HG03196 (cell line): ENCODE measurements at regions not wholly inside any gene's neighbourhood (a gene's known extent, or its start where the extent isn't known, plus 50 kb on each side); places are given as distances from the start of the nearest gene placed in this dataset.
"Not testable (repeated sequence)": the region's sequence is repeated elsewhere in the genome, so short reads cannot be mapped to it uniquely, and the experiment has no call there.

Experiments used
- ATAC-seq: cut with Tn5 transposase; IDR thresholded peaks from one replicate; pipeline ENCODE4 v1.9.1; 2021; ENCODE audit not compliant: unreplicated experiment

DNA sequence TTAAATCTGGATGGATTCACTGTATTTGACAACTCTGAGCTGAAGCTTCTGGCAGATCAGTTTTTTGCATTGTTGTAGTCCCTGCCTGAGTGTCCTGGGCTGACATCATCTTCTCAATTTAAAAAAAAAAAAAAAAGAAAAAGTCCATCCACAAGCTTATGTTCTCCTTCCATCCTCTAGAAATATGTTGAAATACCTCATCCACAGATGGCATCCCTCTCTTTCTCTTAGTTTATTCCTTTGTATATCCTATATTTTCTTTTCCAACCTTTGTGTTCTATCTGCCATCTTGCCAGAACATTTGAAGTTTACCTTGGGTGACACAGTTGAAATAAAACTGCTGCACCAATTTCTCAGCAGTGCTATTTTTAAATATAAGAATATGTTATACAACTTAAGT is 184.4 kb upstream of the PKN2 start:
- ATAC-seq, result no peak

DNA sequence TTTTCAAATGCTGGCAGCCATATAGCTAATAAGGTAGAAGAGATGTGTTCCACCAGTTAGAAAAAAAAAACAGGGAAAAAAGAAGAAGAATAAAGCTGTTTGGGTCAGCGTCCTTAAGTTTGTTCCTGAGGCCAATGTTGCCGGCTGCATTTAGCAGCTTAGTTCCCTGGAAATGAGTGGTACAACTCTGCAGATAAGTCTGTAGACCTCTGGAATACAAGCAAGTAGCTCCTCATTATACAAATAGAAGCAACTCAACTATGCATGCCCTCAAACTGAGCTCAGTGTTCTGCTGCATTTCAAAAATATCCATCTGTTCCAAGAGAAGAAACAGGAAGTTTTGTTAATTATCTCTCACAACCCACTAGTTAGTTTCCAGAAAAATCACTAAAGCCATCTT is 181.2 kb upstream of the PKN2 start:
- no peak for ATAC-seq

DNA sequence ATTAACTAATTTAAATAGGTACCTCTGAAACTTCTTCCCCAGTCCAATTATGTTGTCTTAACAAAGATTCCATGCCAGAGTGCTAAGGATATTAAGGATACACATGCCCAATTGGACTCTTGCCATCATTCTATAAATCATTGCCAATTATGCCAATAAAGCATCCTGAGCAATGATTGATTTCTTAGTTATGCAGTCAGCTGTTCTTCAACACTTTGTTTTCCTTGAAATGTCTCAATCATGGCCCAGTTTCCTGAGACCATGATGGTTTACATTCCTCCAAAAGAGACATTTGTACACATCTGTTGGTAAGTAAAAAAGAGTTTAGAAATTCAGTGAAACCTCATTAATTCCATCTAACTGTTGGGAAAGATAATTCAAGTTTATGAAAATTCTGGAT is 180.4 kb upstream of the PKN2 start:
- ATAC-seq, result no peak

DNA sequence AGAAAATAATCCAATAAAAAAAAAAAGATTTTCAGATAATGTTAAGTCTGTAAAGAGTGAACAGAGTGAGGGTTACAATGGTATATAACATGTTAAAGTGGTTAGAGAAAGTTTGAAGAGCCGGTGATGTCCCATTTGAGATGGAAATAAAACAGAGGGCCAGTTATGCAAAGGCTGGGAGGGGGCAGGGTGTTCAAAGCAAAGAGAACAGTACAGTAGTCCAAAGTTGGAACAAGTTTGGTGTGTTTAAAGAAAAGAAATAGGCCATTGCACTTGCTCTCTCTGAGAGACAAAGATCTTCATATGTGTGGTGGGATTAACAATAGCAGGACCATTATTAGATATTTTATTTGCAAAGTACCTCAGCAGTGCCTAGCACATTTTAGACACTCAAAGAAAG is 179.5 kb upstream of the PKN2 start:
- no peak for ATAC-seq

DNA sequence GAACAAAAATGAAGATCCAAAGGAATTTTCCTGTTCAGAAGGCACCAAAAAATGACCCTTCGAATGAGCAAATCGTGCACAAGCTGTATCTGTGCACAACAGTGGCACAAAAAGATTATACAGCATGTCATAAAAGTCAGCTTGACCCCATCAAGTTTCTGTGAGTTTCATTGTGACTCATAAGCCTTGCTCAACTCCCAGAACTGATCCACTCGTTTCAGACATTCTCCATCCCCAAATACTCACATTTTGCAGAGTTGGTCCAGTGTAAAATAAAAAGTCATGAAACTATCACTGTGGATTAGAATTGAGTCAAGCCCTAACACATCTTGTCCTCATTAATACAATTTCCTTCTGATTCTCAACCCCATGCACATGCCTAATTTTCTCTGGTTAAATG is 174.7 kb upstream of the PKN2 start:
- ATAC-seq, result no peak

DNA sequence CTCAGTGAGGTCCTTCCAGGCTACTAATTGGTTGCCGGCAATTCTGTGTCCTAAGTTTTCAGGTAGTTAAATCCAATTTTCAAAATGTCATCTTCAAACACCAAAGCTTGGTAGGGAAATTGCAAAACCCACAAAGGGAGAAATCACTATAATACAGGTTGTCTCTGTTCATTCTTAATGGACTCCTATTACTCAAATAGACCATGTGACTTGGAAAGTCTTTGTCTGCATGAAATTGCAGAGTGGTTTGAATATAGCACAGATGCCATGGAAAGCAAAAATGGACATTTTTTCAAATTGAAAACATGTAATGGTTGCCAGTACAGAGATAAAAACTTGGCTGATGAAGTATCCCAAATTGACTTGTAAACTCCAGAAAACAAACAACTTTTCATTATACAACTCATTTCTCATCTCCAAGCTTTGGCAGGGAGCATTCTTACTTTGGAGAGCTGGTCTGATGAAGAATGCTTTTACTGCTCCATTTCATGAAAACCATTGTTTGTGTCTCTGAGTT is 169.5 kb upstream of the PKN2 start:
- ATAC-seq, result no peak

DNA sequence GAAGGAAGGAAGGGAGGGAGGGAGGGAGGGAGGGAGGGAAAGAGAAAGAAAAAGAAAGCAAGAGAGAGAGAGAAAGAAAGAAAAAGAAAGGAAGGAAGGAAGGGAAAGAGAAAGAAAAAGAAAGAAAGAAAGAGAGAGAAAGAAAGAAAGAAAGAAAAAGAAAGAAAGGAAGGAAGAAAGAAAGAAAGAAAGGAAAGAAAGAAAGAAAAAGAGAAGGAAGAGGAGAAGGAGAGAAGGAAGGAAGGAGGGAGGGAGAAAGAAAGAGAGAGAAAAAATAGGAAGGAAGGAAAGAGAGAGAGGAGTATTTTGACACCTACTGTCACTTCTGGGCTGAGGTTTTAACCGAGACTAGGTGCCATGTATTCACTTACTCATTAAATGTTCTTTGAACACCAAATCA is 166.6 kb upstream of the PKN2 start:
- not testable (repeated sequence) for ATAC-seq

DNA sequence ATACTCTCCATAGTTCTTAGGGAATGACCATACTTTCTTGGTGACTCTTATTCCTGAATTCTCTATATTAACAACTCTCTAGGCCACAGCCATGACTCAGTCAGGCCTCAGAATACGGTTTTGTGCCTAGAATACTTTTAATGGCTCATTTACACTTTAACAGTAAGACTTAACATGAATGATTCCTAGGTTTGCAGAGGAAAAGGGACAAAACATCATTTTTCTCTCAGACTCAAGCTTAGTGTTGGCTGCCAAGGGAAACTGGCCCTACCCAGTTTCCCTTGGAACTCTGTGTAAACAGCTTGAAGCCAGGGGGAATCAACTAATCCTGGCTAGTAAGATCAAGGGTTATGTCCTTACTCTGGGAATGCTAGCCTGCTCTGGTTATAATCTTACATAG is 164.9 kb upstream of the PKN2 start:
- no peak for ATAC-seq

DNA sequence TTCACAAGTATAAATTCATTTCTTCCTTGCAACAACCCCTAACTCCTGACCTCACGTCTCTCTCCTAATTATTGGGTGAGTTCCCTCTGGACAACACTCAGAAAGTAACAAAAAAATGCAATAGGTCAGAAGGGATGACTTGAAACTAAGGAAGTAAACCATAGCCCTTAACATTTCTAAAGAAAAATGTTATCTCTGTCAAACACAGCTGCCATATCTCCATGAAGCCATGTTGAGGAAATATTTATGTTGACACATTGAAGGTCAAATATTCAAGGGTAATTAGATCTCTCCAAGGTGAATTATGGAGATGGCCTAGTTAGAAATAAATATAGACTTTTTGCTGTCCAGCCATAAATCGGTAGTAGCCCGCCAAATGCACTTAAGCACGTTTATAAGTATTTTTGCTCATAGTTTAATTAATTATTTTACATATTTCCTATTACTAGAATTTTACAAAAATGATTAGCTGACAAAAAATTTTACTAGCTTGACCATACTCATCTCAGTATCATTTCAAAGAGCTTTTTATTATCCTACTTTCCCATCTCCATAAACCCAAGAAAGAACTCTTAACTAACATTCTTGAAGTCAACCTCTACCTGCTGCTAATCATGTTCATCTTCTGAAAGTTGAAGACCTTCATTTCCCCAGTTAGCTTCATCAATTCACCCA is 160.1 kb upstream of the PKN2 start:
- no peak for ATAC-seq

DNA sequence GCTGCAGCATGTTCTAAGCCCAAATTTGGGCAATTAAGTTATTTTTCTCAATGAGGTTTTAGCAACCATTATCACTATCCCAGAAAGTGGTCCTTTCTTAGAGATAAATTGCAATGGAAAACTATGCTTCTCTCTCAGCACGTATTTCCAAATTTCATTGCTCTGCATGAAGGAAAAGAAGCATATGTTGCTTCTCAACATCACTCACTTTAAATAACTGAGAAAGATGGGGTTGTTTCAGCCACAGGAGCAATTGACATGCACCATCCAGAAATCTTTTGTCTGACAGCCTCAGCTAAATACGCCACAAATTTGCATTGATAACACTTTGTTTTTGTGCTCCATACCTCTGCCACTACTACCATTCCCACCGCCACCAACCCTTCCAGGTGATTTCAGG is 157.6 kb upstream of the PKN2 start:
- ATAC-seq, result no peak

DNA sequence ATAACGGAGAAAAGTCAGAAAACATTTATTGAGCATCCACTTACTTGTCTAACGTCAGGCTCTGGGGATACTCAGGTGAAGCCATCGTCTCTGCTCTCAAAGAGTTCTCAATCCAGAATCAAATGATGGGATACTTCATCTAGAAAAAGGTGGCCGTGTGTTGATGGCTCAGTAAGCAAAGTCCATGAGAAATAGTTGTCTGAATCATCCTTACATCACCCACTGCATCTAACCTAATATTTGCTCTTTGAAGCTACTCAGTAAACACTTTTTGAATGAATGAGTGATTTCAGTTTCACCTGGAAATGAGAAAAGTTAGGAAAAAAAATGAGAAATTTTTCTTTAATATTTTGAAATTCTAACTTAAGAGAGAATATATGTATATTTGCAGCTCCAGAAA is 155.3 kb upstream of the PKN2 start:
- ATAC-seq, result no peak

DNA sequence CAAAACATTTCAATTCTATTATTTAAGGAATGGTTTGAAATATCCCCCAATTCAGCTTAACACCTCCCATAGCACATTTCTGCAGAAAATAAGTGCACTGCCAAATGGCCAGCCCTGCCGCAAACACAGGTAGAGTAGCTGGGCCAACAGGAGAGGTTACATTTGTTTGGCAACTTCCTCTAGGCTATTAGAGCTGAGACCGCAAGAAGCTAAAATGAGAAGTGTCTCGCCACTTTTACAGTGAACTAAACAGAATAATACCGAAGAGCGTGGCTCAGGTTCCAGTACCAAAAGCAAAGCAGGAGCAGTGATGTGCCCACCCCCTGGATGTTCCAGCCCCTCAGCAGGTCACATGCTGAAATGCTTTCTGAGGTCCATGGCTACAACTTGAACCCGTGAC is 154.5 kb upstream of the PKN2 start:
- ATAC-seq, result no peak

DNA sequence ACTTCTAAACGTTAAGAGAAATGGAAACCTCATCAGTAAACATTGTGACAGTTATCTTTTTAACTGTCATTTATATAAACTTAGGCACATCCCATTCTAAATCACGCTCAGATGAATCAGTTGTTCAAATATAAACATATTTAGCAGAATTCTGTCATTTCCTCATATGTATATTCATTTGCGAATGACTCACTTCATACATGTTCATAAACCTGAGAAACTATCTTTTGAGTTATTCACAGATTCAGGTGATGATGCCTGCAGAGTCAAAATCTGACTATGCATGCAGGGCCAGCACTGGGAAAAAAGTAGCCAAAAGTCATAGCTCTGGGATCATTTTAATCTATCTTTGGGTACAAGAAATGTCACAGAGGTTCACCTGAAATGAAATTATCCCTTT is 153.8 kb upstream of the PKN2 start:
- no peak for ATAC-seq

DNA sequence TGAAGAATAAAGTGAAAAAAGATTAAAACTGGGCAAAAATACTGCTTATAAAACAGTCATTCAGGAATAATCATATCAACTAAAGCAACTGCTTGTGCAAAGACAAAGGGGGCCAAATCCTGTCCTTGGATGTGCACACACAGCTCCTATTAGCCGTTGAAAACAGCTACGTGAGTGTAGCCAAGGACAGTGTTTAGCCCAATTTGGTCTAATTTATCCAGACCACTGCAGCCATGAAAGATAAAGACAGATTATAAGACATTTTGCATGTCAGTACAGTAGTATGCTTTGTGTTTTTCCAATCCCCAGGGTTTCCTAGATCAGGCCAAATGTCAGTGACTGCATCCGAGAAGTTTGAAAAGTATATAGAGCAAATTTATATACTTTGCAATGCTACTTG is 146.3 kb upstream of the PKN2 start:
- no peak for ATAC-seq

DNA sequence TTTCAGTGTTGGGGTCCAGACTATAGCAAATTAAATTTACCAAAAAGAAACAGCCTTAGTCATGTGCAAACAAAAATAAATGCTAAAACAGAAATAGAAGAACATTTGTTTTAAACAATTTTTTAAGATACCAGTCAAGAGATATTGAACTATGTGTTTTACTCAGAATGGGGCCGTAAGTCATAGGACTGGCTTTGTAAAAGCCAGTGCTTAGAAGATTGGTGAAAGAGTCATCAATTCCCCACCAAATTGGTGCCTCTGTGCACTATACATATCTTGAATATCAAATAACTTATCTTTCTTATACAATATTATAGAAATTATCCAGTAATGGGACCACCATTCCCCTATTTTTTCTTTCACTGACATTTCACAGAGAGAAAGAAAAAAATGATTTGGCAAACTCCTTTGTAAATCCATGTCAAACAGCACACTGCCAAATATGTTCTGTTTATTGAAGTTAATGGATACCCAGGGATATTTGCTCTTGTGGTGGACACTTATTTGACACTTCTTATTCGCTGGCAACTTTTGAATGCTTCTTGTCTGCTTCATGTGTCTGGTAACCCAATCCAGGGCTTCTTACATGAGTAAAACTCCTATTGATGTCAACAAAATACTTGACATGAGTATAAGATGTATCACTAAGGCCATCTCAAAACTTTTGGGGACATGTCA is 145.7 kb upstream of the PKN2 start:
- ATAC-seq, result no peak

DNA sequence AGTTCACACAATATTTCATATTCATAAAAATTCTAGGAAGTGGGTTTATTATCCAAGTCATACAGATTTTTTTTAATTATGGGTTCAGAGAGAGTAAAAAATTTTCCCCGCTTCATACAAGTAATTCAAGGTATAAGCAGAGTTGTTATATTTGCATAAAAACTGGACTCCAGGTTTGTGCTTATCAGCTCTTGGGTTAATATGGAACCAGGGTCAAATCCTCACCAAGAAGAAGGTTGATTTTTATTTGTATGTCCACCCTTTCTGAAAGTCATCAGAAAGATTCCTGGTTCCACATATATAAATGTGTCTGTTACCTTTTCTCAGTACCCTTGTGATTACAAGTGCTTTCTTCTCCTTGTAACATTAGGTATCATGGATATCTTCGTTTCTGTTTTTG is 143.8 kb upstream of the PKN2 start:
- no peak for ATAC-seq

DNA sequence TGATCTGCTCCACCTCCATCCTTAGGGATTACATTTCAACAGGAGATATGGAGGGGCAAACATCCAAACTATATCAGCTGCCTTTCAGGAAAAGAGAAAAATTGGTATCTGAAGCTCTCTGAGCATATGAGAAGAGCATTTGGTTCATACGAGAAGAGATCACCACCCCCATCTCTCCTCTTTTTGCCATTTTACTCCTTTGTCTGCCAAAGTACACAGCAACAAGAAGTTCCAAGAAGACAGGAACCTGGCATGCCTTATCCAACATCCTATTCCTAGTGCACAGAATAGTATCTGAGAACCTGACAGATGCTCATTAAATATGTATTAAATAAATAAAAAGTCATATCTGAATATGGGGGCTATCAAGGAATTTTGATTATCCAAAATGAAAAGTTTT is 142.5 kb upstream of the PKN2 start:
- no peak for ATAC-seq

DNA sequence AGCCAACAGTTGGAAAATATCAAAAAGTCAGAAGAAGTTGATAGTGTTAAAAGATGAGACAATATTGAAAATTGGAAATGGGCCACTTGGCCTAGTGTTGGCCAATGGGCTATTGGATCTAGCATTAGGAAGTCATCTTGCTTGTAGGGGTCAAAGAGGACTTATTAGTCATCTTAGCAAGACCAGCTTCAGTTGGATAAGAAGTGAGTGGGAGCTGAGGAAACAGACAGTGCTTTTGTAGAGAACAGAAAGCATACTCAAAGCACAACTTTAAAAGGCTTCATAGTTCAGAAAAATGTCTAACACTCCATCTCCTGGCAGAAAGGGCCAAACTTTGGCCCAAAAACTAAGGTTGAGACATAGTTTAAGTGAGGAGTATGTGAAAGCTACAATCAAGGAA is 139.9 kb upstream of the PKN2 start:
- ATAC-seq, result no peak

DNA sequence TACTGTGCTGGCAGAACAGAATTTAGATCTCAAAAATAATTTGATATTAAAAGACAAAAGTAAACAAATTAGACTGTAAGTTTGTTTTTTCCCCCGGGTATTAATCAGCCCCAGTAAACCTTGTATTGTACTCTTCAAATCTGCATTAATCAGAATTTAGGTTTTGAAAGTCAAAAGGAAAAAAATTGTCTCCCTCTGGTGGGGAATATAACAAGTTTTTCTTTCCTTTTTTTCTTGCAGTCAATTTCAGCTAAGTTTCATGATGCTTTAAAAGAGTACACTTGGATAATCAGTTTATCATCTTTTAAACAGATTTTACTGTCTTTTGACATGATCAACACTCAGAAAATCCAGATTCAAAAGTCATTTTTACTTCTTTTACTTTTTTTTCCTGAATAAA is 134.5 kb upstream of the PKN2 start:
- no peak for ATAC-seq

DNA sequence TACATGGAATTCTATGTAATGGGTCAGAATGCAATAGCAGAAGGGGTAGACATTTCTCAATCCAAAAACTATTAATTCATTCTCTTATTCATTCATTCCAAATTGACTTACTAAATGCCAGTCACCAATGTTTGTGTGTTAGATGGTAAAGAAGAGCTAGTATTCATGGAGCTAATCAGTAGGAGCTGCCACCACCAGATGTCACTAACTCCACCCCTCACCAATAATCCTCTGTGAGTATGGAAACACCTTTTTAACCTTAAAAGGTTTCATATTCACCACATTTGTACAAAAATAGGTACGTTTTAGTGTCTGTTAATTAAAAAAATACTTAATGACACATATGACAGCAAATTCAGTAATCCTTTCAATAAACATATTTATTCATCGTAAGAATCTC is 131.8 kb upstream of the PKN2 start:
- ATAC-seq, result no peak

DNA sequence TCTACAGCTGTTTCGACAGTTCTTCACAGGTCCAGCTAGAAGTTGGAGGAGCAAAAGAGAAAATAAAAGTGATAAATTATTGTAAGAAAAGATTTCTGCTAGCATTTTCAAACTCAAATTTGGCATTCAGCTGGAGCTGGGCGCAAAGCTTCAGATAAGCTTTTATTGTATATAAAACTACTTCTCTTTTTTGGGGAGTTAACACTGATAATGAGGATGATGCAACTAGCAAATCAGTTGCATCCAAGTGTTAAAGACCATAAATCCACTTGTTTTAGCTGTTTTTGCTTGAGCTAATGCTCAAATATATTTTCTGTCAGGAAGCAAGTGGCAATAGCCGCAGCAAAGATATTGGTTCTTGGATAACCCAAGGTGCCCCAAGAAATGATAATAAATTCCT is 127.1 kb upstream of the PKN2 start:
- ATAC-seq, result no peak

DNA sequence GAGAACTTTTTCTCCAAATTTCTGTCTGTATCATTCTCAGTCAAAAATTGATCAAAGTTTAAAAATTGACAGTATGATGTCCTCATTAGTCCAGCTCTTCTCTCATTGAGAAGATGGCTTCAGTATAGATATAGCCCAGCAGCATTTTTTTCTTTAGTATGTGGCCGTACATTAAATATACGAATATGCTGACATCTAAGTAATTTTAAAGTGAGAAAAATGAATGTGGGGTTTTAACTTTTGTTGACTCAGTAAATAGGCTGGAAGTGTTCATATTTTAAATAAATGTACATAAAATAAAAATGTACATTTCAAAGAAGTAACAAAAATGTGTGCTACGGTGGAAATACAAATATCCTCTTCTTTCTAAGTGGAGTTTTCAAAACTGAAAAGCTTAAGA is 123.5 kb upstream of the PKN2 start:
- ATAC-seq, result no peak

DNA sequence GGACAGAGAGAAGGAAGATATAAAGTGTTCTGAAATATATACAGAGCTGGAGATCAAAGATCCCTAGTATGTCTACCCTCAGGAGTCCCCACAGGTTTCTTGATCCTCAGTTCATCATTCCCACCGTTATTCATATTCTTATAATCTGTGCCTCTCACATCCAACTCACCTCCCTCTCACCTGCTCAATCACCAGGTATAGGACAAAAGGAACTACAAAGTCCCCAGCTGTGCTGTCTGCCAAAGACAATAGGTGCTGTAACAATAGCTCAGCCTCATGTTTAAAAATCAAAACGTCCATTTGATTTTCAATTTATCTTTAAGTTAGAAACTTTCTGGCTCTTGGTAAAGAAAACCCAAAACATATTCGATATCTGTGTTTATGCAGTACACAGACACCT is 121.1 kb upstream of the PKN2 start:
- ATAC-seq, result no peak
